ENCODE measurements at regions not wholly inside any gene's neighbourhood (a gene's known extent, or its start where the extent isn't known, plus 50 kb on each side); places are given as distances from the start of the nearest gene placed in this dataset.
"Not testable (repeated sequence)": the region's sequence is repeated elsewhere in the genome, so short reads cannot be mapped to it uniquely, and the experiment has no call there.

- Histone ChIP-seq H3K4me1 (no peaks in the 10 kb centered on the region), H3K27ac (replicated peaks in 1 of 4) (no peak overlapping the region), H3K27me3 (no peaks in the 10 kb centered on the region), H3K36me3 (no peaks in the 10 kb centered on the region), H3K4me3 (no peak overlapping the region), H3K9me3 (peaks cover 0 to 5% (median 0%) of the 10 kb centered on the region in 4 donors)
- no peak for DNase-seq (ENCODE audit: extremely low spot score)
- WGBS: 19% methylated on average over 1 of the region's 1 CpG
- TF ChIP-seq POLR2A (IDR thresholded peaks at IDR 0.05; ENCODE audit: low read depth) (no peak), POLR2AphosphoS5 (IDR thresholded peaks at IDR 0.05) (no peak), CTCF (IDR thresholded peaks at IDR 0.05) (no peak), EP300 (IDR thresholded peaks at IDR 0.05) (no peak)
- intact Hi-C loops (cut with DNase I): no loop called here
Observed at GRCh38 chr6:109910571-109910970, 67.5 kb upstream of the GPR6 start.

- intact Hi-C loops (cut with DNase I): no loop called here
- no peak overlapping the region for H3K4me3 ChIP-seq
- 53% methylated on average over 3 of the region's 3 CpGs for WGBS
- no peaks in the 10 kb centered on the region for H3K4me1 ChIP-seq
- no peak for DNase-seq (ENCODE audit: extremely low spot score)
- no peak for TF ChIP-seq POLR2A (IDR thresholded peaks at IDR 0.05; ENCODE audit: low read depth)
- no peak for TF ChIP-seq CTCF (IDR thresholded peaks at IDR 0.05)
- no peak for TF ChIP-seq POLR2AphosphoS5 (IDR thresholded peaks at IDR 0.05)
- TF ChIP-seq EP300 (IDR thresholded peaks at IDR 0.05): no peak
- no peaks in the 10 kb centered on the region for H3K36me3 ChIP-seq
- H3K27ac ChIP-seq (replicated peaks in 1 of 4): no peak overlapping the region
- H3K9me3 ChIP-seq: peaks cover 0 to 3% (median 0%) of the 10 kb centered on the region in 4 donors
- no peaks in the 10 kb centered on the region for H3K27me3 ChIP-seq
Observed at GRCh38 chr6:109912118-109912517, 66.0 kb upstream of the GPR6 start.

- intact Hi-C loops (cut with DNase I): no loop called here
- H3K27ac ChIP-seq (replicated peaks in 1 of 4): no peak overlapping the region
- WGBS: 93% methylated on average over 3 of the region's 3 CpGs
- H3K4me3 ChIP-seq: no peak overlapping the region
- no peaks in the 10 kb centered on the region for H3K9me3 ChIP-seq
- H3K4me1 ChIP-seq: no peaks in the 10 kb centered on the region
- no peaks in the 10 kb centered on the region for H3K27me3 ChIP-seq
- no peaks in the 10 kb centered on the region for H3K36me3 ChIP-seq
- TF ChIP-seq CTCF (IDR thresholded peaks at IDR 0.05) (no peak), POLR2AphosphoS5 (IDR thresholded peaks at IDR 0.05) (no peak), EP300 (IDR thresholded peaks at IDR 0.05) (no peak), POLR2A (IDR thresholded peaks at IDR 0.05; ENCODE audit: low read depth) (no peak)
- no peak for DNase-seq (ENCODE audit: extremely low spot score)
Observed at GRCh38 chr6:109912952-109913351, 65.2 kb upstream of the GPR6 start.

- intact Hi-C loops (cut with DNase I); H3K27me3 ChIP-seq; H3K36me3 ChIP-seq; H3K4me3 ChIP-seq; H3K27ac ChIP-seq (replicated peaks in 1 of 4); DNase-seq (ENCODE audit: extremely low spot score); H3K9me3 ChIP-seq; H3K4me1 ChIP-seq: not testable (repeated sequence)
- 93% methylated on average over 1 of the region's 1 CpG for WGBS
Observed at GRCh38 chr6:109915748-109916147, 62.4 kb upstream of the GPR6 start.

- Histone ChIP-seq H3K36me3 (no peaks in the 10 kb centered on the region), H3K27me3 (peaks cover 0 to 10% (median 0%) of the 10 kb centered on the region in 4 donors), H3K9me3 (no peaks in the 10 kb centered on the region), H3K4me1 (no peaks in the 10 kb centered on the region), H3K4me3 (no peak overlapping the region), H3K27ac (replicated peaks in 1 of 4) (no peak overlapping the region)
- DNase-seq (ENCODE audit: extremely low spot score): no peak
- 78% methylated on average over 4 of the region's 4 CpGs for WGBS
- intact Hi-C loops (cut with DNase I): no loop called here
- no peak for TF ChIP-seq POLR2A (IDR thresholded peaks at IDR 0.05; ENCODE audit: low read depth)
- TF ChIP-seq EP300 (IDR thresholded peaks at IDR 0.05): no peak
- TF ChIP-seq POLR2AphosphoS5 (IDR thresholded peaks at IDR 0.05): no peak
- no peak for TF ChIP-seq CTCF (IDR thresholded peaks at IDR 0.05)
Observed at GRCh38 chr6:109916759-109917158, 61.4 kb upstream of the GPR6 start.
